ENCODE measurements at regions not wholly inside any gene's neighbourhood (a gene's known extent, or its start where the extent isn't known, plus 50 kb on each side); places are given as distances from the start of the nearest gene placed in this dataset.
"Not testable (repeated sequence)": the region's sequence is repeated elsewhere in the genome, so short reads cannot be mapped to it uniquely, and the experiment has no call there.

DNA sequence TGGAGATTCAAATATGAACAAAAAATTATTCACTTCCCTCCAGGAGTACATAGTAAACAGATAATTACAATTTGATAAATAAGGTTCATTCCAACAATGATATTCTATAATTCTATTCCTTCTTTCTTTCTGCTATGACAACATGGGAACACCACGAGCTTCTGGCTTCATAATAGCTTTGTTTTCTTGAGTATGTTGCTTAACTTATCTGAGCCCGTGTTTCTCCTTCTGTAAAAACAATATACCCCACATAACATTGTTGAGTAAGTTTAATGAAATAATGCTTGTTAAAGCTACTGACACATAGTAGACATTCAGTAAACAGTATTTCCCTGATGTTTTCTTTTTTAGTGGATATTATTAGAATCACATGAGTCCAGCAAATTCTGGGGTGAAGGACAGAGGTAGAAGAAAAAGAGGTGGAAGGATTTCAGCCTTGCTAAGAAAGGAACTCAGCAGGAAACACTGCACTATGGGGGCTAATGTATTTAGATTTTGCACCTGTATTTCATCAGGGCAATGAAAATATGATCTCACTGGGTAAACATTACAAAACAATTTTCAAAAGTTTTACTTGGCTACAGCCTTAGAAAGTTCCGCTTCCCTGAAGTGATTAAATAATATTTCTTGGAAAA lies 430.8 kb upstream of the C1orf87 start:
- no peaks in the 10 kb centered on the region; the same call in 1 of the 2 replicates for H3K4me1 ChIP-seq (ENCODE audit: insufficient read depth, low read length)
- no peak overlapping the region for H3K4me3 ChIP-seq (ENCODE audit: low read length)
- no peaks in the 10 kb centered on the region for H3K36me3 ChIP-seq (ENCODE audit: insufficient read depth, low read depth, low read length)
- H3K27me3 ChIP-seq (ENCODE audit: insufficient read depth, low read length): no peaks in the 10 kb centered on the region
- no peaks in the 10 kb centered on the region for H3K9me3 ChIP-seq (ENCODE audit: insufficient read depth, low read depth, low read length)
- no peak overlapping the region for H3K27ac ChIP-seq (ENCODE audit: low read length)
- H3K9ac ChIP-seq (ENCODE audit: low read depth, low read length): no peak overlapping the region

- Histone ChIP-seq H3K27me3 (ENCODE audit: insufficient read depth, low read length) (no peaks in the 10 kb centered on the region), H3K36me3 (ENCODE audit: insufficient read depth, low read depth, low read length) (no peaks in the 10 kb centered on the region), H3K9ac (ENCODE audit: low read depth, low read length) (no peak overlapping the region), H3K9me3 (ENCODE audit: insufficient read depth, low read depth, low read length) (no peaks in the 10 kb centered on the region), H3K27ac (ENCODE audit: low read length) (no peak overlapping the region), H3K4me1 (ENCODE audit: insufficient read depth, low read length) (no peaks in the 10 kb centered on the region; the same call in 1 of the 2 replicates), H3K4me3 (ENCODE audit: low read length) (no peak overlapping the region)
These were observed 429.8 kb upstream of the C1orf87 start for GRCh38 chr1:60503266-60503925.

DNA sequence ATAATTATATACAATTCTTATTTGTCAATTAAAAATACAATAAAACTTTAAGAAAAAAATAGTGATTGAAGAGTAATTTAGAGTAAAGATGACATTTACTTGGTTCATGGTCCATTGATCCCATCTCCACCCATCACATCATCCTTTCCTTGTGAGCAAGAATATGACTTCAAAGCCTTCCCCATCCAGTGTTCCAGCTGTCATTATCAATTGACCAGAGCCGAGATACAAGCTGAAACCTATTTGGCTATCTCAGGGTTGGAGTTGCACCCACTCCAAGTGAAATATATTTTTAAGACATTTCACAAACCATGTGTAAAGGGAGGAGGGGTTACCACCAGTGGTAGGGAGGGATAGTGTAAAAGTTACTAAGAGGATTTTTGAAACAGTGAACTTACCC lies 428.9 kb upstream of the C1orf87 start:
- no peak overlapping the region for H3K4me3 ChIP-seq (ENCODE audit: low read length)
- H3K9me3 ChIP-seq (ENCODE audit: insufficient read depth, low read depth, low read length): no peaks in the 10 kb centered on the region
- no peaks in the 10 kb centered on the region; the same call in 1 of the 2 replicates for H3K4me1 ChIP-seq (ENCODE audit: insufficient read depth, low read length)
- no peak overlapping the region for H3K27ac ChIP-seq (ENCODE audit: low read length)
- H3K27me3 ChIP-seq (ENCODE audit: insufficient read depth, low read length): no peaks in the 10 kb centered on the region
- H3K9ac ChIP-seq (ENCODE audit: low read depth, low read length): no peak overlapping the region
- H3K36me3 ChIP-seq (ENCODE audit: insufficient read depth, low read depth, low read length): no peaks in the 10 kb centered on the region

DNA sequence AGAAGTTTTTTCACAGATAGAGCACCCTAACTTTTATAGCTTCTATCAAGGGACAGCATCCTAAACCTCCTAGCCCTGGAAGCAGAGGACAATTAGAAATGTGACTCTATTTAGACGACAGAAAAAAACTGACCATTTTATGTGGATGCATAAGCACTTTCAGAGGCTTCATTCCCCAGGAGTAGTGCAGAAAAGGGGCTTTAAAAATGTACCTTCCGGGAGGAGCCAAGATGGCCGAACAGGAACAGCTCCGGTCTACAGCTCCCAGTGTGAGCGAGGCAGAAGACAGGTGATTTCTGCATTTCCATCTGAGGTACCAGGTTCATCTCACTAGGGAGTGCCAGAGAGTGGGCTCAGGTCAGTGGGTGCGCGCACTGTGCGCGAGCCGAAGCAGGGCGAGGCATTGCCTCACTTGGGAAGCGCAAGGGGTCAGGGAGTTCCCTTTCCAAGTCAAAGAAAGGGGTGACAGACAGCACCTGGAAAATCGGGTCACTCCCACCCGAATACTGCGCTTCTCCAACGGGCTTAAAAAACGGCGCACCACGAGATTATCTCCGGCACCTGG lies 416.4 kb upstream of the C1orf87 start:
- not testable (repeated sequence) for H3K4me1 ChIP-seq (ENCODE audit: insufficient read depth, low read length); H3K9ac ChIP-seq (ENCODE audit: low read depth, low read length); H3K27ac ChIP-seq (ENCODE audit: low read length); H3K36me3 ChIP-seq (ENCODE audit: insufficient read depth, low read depth, low read length); H3K4me3 ChIP-seq (ENCODE audit: low read length); H3K27me3 ChIP-seq (ENCODE audit: insufficient read depth, low read length); H3K9me3 ChIP-seq (ENCODE audit: insufficient read depth, low read depth, low read length)

DNA sequence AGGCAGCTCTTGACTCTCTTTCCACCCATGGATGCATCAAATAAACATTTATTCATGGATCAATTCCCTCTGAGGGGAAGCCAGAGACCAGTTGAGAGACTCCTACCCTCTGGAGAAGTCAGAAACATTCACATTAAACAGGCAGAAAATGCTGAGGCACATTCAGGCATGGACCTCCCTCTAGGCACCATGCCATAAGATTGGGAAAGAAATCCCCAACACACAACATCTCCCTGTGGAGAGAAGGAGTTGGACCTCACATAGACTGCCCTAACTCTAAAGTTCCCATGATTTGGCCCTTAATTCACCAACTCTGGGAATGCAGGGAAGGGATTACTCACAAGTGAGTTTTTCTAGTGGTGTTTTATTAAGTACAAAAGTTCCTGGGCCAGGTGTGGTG lies 415.3 kb upstream of the C1orf87 start:
- H3K27ac ChIP-seq (ENCODE audit: low read length): no peak overlapping the region
- H3K4me1 ChIP-seq (ENCODE audit: insufficient read depth, low read length): no peaks in the 10 kb centered on the region
- H3K27me3 ChIP-seq (ENCODE audit: insufficient read depth, low read length): no peaks in the 10 kb centered on the region
- no peaks in the 10 kb centered on the region for H3K9me3 ChIP-seq (ENCODE audit: insufficient read depth, low read depth, low read length)
- H3K4me3 ChIP-seq (ENCODE audit: low read length): no peak overlapping the region
- no peak overlapping the region for H3K9ac ChIP-seq (ENCODE audit: low read depth, low read length)
- no peaks in the 10 kb centered on the region for H3K36me3 ChIP-seq (ENCODE audit: insufficient read depth, low read depth, low read length)

DNA sequence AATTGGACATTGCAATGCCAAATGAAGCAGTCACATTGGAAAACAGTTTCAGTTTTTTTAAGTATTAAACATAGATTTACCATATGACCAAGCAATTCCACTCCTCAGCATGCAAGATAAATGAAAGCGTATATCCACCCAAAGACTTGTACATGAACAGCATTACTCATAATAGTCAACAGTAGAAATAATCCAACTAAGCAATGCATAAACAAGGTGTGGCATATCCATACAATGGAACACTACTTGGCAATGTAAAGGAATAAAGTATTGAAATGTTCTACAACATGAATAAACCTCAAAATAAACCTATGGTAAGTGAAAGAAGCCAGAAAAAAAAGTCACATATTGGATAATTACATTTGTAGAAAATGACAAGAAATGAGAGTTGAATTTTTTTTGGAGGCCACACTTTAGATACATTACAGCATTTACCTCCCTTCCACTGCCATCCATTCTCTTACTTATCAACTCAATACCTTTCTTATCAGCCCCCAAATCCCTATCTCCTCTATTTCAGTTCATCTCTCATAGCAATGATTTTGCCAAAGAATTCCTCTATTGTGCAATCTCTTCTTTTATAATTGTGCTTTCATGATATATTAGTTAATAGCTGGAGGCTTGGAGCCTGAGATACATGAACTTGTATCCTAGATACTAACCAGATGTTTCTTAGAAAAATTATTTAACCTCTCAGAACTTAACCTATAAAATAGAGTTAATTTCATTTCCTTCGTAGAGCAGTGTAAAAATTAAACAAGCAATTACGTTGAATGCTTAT lies 414.2 kb upstream of the C1orf87 start:
- Histone ChIP-seq H3K27me3 (ENCODE audit: insufficient read depth, low read length) (no peaks in the 10 kb centered on the region), H3K27ac (ENCODE audit: low read length) (no peak overlapping the region), H3K4me1 (ENCODE audit: insufficient read depth, low read length) (no peaks in the 10 kb centered on the region), H3K9me3 (ENCODE audit: insufficient read depth, low read depth, low read length) (no peaks in the 10 kb centered on the region), H3K4me3 (ENCODE audit: low read length) (no peak overlapping the region), H3K36me3 (ENCODE audit: insufficient read depth, low read depth, low read length) (no peaks in the 10 kb centered on the region), H3K9ac (ENCODE audit: low read depth, low read length) (no peak overlapping the region)

DNA sequence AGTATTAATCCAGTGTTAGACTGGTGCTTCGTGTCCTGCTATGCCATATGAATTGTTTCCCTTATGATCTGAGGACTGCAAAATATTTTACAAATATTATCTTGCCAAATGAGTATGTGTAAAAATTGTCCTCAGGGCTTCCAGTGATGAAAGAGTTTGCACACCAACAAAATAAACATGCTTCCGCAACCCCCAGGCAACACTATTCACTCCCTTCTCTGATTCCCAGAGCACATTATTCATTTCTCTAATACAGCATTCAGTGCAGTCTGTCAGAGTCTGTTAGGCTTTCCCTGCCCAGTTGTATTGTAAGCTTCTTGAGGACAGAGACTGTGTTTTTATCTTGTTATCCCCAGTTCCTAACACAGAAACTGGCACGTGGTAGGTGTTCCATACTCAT lies 409.9 kb upstream of the C1orf87 start:
- no peak overlapping the region for H3K27ac ChIP-seq (ENCODE audit: low read length)
- no peaks in the 10 kb centered on the region for H3K4me1 ChIP-seq (ENCODE audit: insufficient read depth, low read length)
- no peaks in the 10 kb centered on the region for H3K27me3 ChIP-seq (ENCODE audit: insufficient read depth, low read length)
- no peaks in the 10 kb centered on the region for H3K36me3 ChIP-seq (ENCODE audit: insufficient read depth, low read depth, low read length)
- H3K4me3 ChIP-seq (ENCODE audit: low read length): no peak overlapping the region
- H3K9ac ChIP-seq (ENCODE audit: low read depth, low read length): no peak overlapping the region
- peaks cover 2% of the 10 kb centered on the region; the same call in 1 of the 2 replicates for H3K9me3 ChIP-seq (ENCODE audit: insufficient read depth, low read depth, low read length)

GRCh38 chr1:60470246-60470645 lies 396.7 kb upstream of the C1orf87 start:
- H3K36me3 ChIP-seq (ENCODE audit: insufficient read depth, low read depth, low read length): no peaks in the 10 kb centered on the region

GRCh38 chr1:60463786-60464185 lies 390.2 kb upstream of the C1orf87 start:
- H3K4me3 ChIP-seq (ENCODE audit: low read length): no peak overlapping the region
- no peak overlapping the region for H3K9ac ChIP-seq (ENCODE audit: low read depth, low read length)
- H3K27ac ChIP-seq (ENCODE audit: low read length): no peak overlapping the region
- no peaks in the 10 kb centered on the region for H3K9me3 ChIP-seq (ENCODE audit: insufficient read depth, low read depth, low read length)
- H3K4me1 ChIP-seq (ENCODE audit: insufficient read depth, low read length): 0 out of 2 replicates have a peak, but pooled peaks cover 5% of the 10 kb centered on the region
- no peaks in the 10 kb centered on the region for H3K36me3 ChIP-seq (ENCODE audit: insufficient read depth, low read depth, low read length)
- H3K27me3 ChIP-seq (ENCODE audit: insufficient read depth, low read length): no peaks in the 10 kb centered on the region; the same call in 1 of the 2 replicates

More at GRCh38 chr1:60470246-60470645, 396.7 kb upstream of the C1orf87 start:
- Histone ChIP-seq H3K4me3 (ENCODE audit: low read length) (no peak overlapping the region), H3K4me1 (ENCODE audit: insufficient read depth, low read length) (no peaks in the 10 kb centered on the region), H3K27ac (ENCODE audit: low read length) (no peak overlapping the region), H3K9ac (ENCODE audit: low read depth, low read length) (no peak overlapping the region), H3K27me3 (ENCODE audit: insufficient read depth, low read length) (no peaks in the 10 kb centered on the region), H3K9me3 (ENCODE audit: insufficient read depth, low read depth, low read length) (no peaks in the 10 kb centered on the region)

GRCh38 chr1:60463146-60463545 lies 389.6 kb upstream of the C1orf87 start:
- no peaks in the 10 kb centered on the region for H3K9me3 ChIP-seq (ENCODE audit: insufficient read depth, low read depth, low read length)
- 0 out of 2 replicates have a peak, but pooled peaks cover 5% of the 10 kb centered on the region for H3K4me1 ChIP-seq (ENCODE audit: insufficient read depth, low read length)
- no peak overlapping the region for H3K27ac ChIP-seq (ENCODE audit: low read length)
- no peaks in the 10 kb centered on the region; the same call in 1 of the 2 replicates for H3K27me3 ChIP-seq (ENCODE audit: insufficient read depth, low read length)
- no peak overlapping the region for H3K9ac ChIP-seq (ENCODE audit: low read depth, low read length)
- H3K4me3 ChIP-seq (ENCODE audit: low read length): no peak overlapping the region
- no peaks in the 10 kb centered on the region for H3K36me3 ChIP-seq (ENCODE audit: insufficient read depth, low read depth, low read length)

- H3K4me1 ChIP-seq (ENCODE audit: insufficient read depth, low read length): 0 out of 2 replicates have a peak, but pooled peaks cover 5% of the 10 kb centered on the region
- H3K27ac ChIP-seq (ENCODE audit: low read length): no peak overlapping the region
- H3K4me3 ChIP-seq (ENCODE audit: low read length): no peak overlapping the region
- no peaks in the 10 kb centered on the region for H3K9me3 ChIP-seq (ENCODE audit: insufficient read depth, low read depth, low read length)
- no peaks in the 10 kb centered on the region; the same call in 1 of the 2 replicates for H3K27me3 ChIP-seq (ENCODE audit: insufficient read depth, low read length)
- H3K36me3 ChIP-seq (ENCODE audit: insufficient read depth, low read depth, low read length): no peaks in the 10 kb centered on the region
- H3K9ac ChIP-seq (ENCODE audit: low read depth, low read length): no peak overlapping the region
These were observed 388.5 kb upstream of the C1orf87 start for GRCh38 chr1:60461925-60462595.

All from iPS-20b (cell line).